UCSD-AML1 (cell line): ENCODE measurements at regions not wholly inside any gene's neighbourhood (a gene's known extent, or its start where the extent isn't known, plus 50 kb on each side); places are given as distances from the start of the nearest gene placed in this dataset.
"Not testable (repeated sequence)": the region's sequence is repeated elsewhere in the genome, so short reads cannot be mapped to it uniquely, and the experiment has no call there.

Experiments
- DNase-seq: peaks from one replicate; lab custom pipeline; 2025; ENCODE audit not compliant: unreplicated experiment; lab: John Stamatoyannopoulos, UW

- DNase-seq: no peak
These were observed 127.1 kb upstream of the SHH start for GRCh38 chr7:155939350-155939749.

GRCh38 chr7:155938129-155938528 lies 125.9 kb upstream of the SHH start:
- no peak for DNase-seq

GRCh38 chr7:155935726-155936125 lies 123.5 kb upstream of the SHH start:
- no peak for DNase-seq

GRCh38 chr7:155935005-155935557 lies 122.8 kb upstream of the SHH start:
- no peak for DNase-seq

GRCh38 chr7:155932324-155932723 lies 120.1 kb upstream of the SHH start:
- not testable (repeated sequence) for DNase-seq

- no peak for DNase-seq
These were observed 119.3 kb upstream of the SHH start for GRCh38 chr7:155931396-155932085.

GRCh38 chr7:155930527-155930926 lies 118.3 kb upstream of the SHH start:
- no peak for DNase-seq

- no peak for DNase-seq
These were observed 117.8 kb upstream of the SHH start for GRCh38 chr7:155930061-155930460.

- DNase-seq: no peak
These were observed 116.3 kb upstream of the SHH start for GRCh38 chr7:155928583-155928982.

- no peak for DNase-seq
These were observed 115.6 kb upstream of the SHH start for GRCh38 chr7:155927905-155928304.

- DNase-seq: no peak
These were observed 113.4 kb upstream of the SHH start for GRCh38 chr7:155925682-155926081.

- no peak for DNase-seq
These were observed 110.0 kb upstream of the SHH start for GRCh38 chr7:155922067-155922816.

- no peak for DNase-seq
These were observed 109.5 kb upstream of the SHH start for GRCh38 chr7:155921804-155922066.

- no peak for DNase-seq
These were observed 109.0 kb upstream of the SHH start for GRCh38 chr7:155921086-155921803.

- DNase-seq: no peak
These were observed 107.8 kb upstream of the SHH start for GRCh38 chr7:155920068-155920461.

- no peak for DNase-seq
These were observed 107.3 kb upstream of the SHH start for GRCh38 chr7:155919391-155920067.

- no peak for DNase-seq
These were observed 106.6 kb upstream of the SHH start for GRCh38 chr7:155918720-155919390.

GRCh38 chr7:155917836-155918430 lies 105.7 kb upstream of the SHH start:
- DNase-seq: no peak

GRCh38 chr7:155916926-155917655 lies 104.8 kb upstream of the SHH start:
- DNase-seq: no peak

GRCh38 chr7:155914341-155914740 lies 102.1 kb upstream of the SHH start:
- DNase-seq: no peak
